ENCODE measurements at regions not wholly inside any gene's neighbourhood (a gene's known extent, or its start where the extent isn't known, plus 50 kb on each side); places are given as distances from the start of the nearest gene placed in this dataset.

- no peak for TF ChIP-seq CTCF (conservative IDR thresholded peaks at IDR 0.05; ENCODE audit: low read length)
- TF ChIP-seq EZH2phosphoT487 (IDR thresholded peaks at IDR 0.05; ENCODE audit: borderline replicate concordance): no peak
These were observed 377.2 kb downstream of the TNS3 start for GRCh38 chr7:47204709-47205108.
